Type B pancreatic cell (in vitro differentiated cells): ENCODE measurements at regions not wholly inside any gene's neighbourhood (a gene's known extent, or its start where the extent isn't known, plus 50 kb on each side); places are given as distances from the start of the nearest gene placed in this dataset.

Experiments
- DNase-seq: peaks from one replicate; pipeline ENCODE4 v3.0.0; 2021; ENCODE audit warnings: mixed read lengths; ENCODE audit not compliant: unreplicated experiment; ENCODE audit errors: extremely low spot score
- H3K27ac Mint-ChIP-seq: 2 replicates; pipeline ENCODE4 v1.8.0; 2021; ENCODE audit warnings: mild to moderate bottlenecking, mixed read lengths
- H3K27me3 Mint-ChIP-seq: 2 replicates; pipeline ENCODE4 v1.8.0; 2021; ENCODE audit warnings: mixed read lengths
- H3K36me3 Mint-ChIP-seq: 2 replicates; pipeline ENCODE4 v1.8.0; 2021; ENCODE audit warnings: mixed read lengths
- H3K4me1 Mint-ChIP-seq: one replicate; pipeline ENCODE4 v1.8.0; 2021; ENCODE audit warnings: mixed read lengths; ENCODE audit not compliant: unreplicated experiment
- H3K4me3 Mint-ChIP-seq: 2 replicates; pipeline ENCODE4 v1.8.0; 2021; ENCODE audit warnings: mild to moderate bottlenecking, mixed read lengths
- H3K9me3 Mint-ChIP-seq: 2 replicates; pipeline ENCODE4 v1.8.0; 2021; ENCODE audit warnings: mixed read lengths
- TF ChIP-seq, protein P1 (sequence below): fragments of 200-600 bp; sonication (generic); conservative IDR thresholded peaks from 2 replicates; pipeline ENCODE4 v1.5.0; 2021; ENCODE audit warnings: antibody characterized with exemption, mild to moderate bottlenecking

DNA sequence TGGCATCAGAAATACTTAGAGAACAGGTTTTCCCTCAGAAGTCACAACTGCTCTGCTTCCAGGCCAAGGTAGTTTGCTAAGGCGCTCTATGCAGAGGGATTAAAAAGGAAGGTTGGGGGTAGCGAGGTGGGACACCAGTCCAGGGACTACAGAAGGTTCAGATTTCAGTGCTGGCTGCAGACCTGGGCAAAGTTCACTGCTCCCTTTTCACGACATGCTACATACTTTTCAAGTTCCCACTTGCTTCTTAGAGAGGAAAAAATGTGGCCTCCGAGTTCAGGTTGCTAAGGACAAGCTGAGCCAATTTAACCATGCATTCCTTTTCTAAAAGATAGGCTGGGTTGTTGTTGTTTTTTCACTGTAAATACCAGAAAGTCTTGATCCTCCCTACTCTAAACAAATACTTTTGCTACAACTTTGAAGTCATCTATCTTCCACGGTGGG is 158.6 kb upstream of the NR2F2 start:
- Mint-ChIP-seq H3K36me3 (peaks cover 15% of the 10 kb centered on the region), H3K4me1 (peaks cover 18% of the 10 kb centered on the region), H3K27me3 (no peaks in the 10 kb centered on the region), H3K27ac (no peak overlapping the region), H3K9me3 (peaks cover 11% of the 10 kb centered on the region), H3K4me3 (no peak overlapping the region)
- TF ChIP-seq, protein P1, sequence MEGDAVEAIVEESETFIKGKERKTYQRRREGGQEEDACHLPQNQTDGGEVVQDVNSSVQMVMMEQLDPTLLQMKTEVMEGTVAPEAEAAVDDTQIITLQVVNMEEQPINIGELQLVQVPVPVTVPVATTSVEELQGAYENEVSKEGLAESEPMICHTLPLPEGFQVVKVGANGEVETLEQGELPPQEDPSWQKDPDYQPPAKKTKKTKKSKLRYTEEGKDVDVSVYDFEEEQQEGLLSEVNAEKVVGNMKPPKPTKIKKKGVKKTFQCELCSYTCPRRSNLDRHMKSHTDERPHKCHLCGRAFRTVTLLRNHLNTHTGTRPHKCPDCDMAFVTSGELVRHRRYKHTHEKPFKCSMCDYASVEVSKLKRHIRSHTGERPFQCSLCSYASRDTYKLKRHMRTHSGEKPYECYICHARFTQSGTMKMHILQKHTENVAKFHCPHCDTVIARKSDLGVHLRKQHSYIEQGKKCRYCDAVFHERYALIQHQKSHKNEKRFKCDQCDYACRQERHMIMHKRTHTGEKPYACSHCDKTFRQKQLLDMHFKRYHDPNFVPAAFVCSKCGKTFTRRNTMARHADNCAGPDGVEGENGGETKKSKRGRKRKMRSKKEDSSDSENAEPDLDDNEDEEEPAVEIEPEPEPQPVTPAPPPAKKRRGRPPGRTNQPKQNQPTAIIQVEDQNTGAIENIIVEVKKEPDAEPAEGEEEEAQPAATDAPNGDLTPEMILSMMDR, result no peak
- no peak for DNase-seq

DNA sequence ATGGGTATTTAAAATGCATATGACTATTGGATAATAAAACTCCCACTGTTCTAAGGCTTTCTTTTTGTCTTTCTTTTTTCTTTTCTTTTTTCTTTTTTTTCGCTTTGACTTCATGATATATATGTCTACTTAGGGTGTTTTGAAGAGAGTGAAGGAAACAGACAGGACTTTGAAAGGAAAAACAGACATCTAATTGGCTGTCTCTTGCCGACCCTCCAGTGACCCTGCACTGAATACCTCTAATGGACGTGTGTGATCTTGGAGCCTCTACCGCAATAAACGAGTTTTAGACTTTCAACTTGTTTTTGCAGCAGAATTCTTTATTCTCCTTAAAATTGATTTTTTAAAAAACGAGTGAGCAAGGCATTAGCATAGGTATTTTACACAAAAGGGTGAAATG is 158.1 kb upstream of the NR2F2 start:
- TF ChIP-seq, protein P1, result no peak
- no peak overlapping the region for H3K4me3 Mint-ChIP-seq
- peaks cover 18% of the 10 kb centered on the region for H3K4me1 Mint-ChIP-seq
- no peak overlapping the region for H3K27ac Mint-ChIP-seq
- H3K27me3 Mint-ChIP-seq, result no peaks in the 10 kb centered on the region
- H3K36me3 Mint-ChIP-seq, result peaks cover 19% of the 10 kb centered on the region
- peaks cover 16% of the 10 kb centered on the region for H3K9me3 Mint-ChIP-seq
- no peak for DNase-seq

DNA sequence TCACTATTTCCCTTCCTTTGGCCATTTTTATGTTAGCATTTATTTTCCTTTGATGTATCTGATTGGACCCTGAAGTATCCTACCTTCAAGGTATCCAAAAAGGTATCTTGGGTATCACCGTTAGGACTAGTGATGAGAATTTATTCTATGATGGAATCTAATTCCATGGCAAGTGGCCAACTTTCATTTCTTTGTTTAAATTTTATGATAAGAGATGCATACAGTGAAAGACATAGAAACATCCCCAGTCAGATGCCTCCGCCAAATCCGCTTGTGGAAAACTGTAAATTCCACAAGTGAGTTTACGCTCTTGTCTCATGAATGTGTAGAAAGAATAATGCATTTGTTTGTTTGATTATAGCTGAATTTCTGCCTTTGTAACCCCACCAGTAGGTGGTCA is 153.7 kb upstream of the NR2F2 start:
- peaks cover 16% of the 10 kb centered on the region for H3K9me3 Mint-ChIP-seq
- DNase-seq, result no peak
- H3K4me3 Mint-ChIP-seq, result no peak overlapping the region
- no peak overlapping the region for H3K27ac Mint-ChIP-seq
- H3K36me3 Mint-ChIP-seq, result peaks cover 9% of the 10 kb centered on the region
- TF ChIP-seq, protein P1, result no peak
- H3K27me3 Mint-ChIP-seq, result no peaks in the 10 kb centered on the region
- H3K4me1 Mint-ChIP-seq, result peaks cover 39% of the 10 kb centered on the region

DNA sequence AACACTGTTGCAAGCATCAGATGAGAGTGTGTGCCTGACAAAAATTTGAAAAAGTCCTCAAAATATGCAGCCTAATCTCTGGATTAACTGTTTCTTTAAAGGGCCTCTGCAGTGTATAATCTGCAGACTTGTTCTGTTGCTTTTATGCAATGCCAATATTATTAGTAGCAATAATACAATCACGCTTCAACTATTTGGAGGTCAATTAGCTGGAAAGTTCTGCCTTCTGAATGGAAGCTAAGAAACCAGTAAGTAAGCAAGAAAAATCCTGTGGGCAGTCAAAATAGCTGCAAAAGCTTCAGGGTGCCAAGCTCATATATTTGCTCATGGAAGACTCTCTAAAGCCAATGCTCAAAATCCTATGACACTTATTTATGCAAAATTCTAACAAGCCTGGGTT is 153.2 kb upstream of the NR2F2 start:
- H3K36me3 Mint-ChIP-seq, result peaks cover 9% of the 10 kb centered on the region
- no peaks in the 10 kb centered on the region for H3K27me3 Mint-ChIP-seq
- DNase-seq, result no peak
- TF ChIP-seq, protein P1, result no peak
- peaks cover 16% of the 10 kb centered on the region for H3K9me3 Mint-ChIP-seq
- H3K4me3 Mint-ChIP-seq, result no peak overlapping the region
- H3K4me1 Mint-ChIP-seq, result peaks cover 44% of the 10 kb centered on the region
- peak overlapping the region; percentile 30 for H3K27ac Mint-ChIP-seq

DNA sequence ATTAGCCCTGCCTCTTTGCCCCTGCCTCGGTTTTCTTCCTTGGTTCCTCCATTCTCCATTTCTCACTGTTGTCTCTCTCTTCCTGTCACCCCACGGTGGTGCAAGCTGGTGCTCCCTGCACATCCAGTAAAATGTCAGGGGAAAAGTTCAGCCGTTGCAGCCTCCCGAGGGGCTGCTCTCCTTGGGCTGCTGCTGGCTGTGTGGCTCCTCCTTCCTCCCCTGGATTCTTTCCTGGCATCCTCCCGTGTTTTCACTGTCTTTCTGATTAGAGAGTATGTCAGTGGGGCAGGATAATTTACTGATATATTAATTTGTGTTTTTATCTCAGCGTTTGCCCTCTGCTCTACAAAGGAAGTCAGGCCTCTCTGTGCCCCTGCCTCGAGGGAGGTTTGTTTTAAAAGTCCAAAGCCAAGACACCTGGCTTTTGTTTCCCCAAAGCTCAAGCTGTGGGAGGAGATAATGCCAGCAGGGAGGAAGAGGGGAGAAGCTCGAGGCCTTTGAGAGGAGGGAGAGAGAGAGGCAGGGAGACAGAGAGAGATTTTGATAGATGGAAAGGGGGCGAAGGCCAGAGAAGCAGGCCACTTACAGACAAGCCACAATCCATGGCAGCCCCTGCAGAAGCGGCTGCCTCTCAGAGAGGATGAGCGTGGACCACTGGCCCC is 150.3 kb upstream of the NR2F2 start:
- H3K4me3 Mint-ChIP-seq, result peak overlapping the region; percentile 37
- peaks cover 68% of the 10 kb centered on the region for H3K4me1 Mint-ChIP-seq
- no peak for DNase-seq
- peaks cover 16% of the 10 kb centered on the region for H3K9me3 Mint-ChIP-seq
- H3K36me3 Mint-ChIP-seq, result peaks cover 6% of the 10 kb centered on the region
- peak overlapping the region; percentile 2 for H3K27ac Mint-ChIP-seq
- TF ChIP-seq, protein P1, result no peak
- H3K27me3 Mint-ChIP-seq, result no peaks in the 10 kb centered on the region

DNA sequence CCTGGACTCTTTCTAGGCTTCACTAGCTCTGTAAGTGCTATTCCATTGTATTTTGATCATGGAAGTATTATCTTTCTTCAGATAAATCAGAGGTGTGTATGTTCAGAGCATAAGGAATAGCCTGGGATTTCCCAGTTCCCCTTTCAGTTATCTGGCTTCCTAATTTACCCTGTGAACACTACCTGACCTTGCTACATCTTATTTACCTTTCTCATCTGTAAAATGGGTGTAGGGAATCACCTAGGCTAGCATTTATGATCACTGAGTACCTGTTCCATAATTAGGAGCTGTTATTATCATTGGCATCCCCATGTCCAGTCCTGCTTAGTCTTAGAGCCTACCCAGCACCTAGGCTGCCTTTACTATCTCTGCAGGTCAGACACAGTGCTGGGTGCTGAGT is 149.3 kb upstream of the NR2F2 start:
- TF ChIP-seq, protein P1, result no peak
- Mint-ChIP-seq H3K4me3 (no peak overlapping the region), H3K4me1 (peaks cover 77% of the 10 kb centered on the region), H3K36me3 (peaks cover 10% of the 10 kb centered on the region), H3K27ac (no peak overlapping the region), H3K9me3 (peaks cover 13% of the 10 kb centered on the region), H3K27me3 (no peaks in the 10 kb centered on the region)
- DNase-seq, result no peak
